ENCODE measurements at regions not wholly inside any gene's neighbourhood (a gene's known extent, or its start where the extent isn't known, plus 50 kb on each side); places are given as distances from the start of the nearest gene placed in this dataset.

GRCh38 chr3:197355713-197356112 lies 57.3 kb upstream of the DLG1 start:
- TF ChIP-seq CTCF (IDR thresholded peaks at IDR 0.05; ENCODE audit: low read depth, low read length, missing input control) (no peak), FOXA1 (IDR thresholded peaks at IDR 0.05) (no peak), REST (IDR thresholded peaks at IDR 0.05) (no peak), FOXA2 (IDR thresholded peaks at IDR 0.05) (no peak), EGR1 (IDR thresholded peaks at IDR 0.05; ENCODE audit: low read depth in 2 of 2) (no peak), JUND (IDR thresholded peaks at IDR 0.05) (no peak), SP1 (IDR thresholded peaks at IDR 0.05) (no peak), GABPA (IDR thresholded peaks at IDR 0.05 in 1 of 2, conservative IDR thresholded peaks at IDR 0.05 in 1 of 2) (no peak), MAX (IDR thresholded peaks at IDR 0.05) (no peak), RAD21 (IDR thresholded peaks at IDR 0.05) (no peak), TAF1 (conservative IDR thresholded peaks at IDR 0.05) (no peak), NR2F2 (IDR thresholded peaks at IDR 0.05) (no peak), YY1 (IDR thresholded peaks at IDR 0.05) (no peak), RXRA (IDR thresholded peaks at IDR 0.05) (no peak)

Measured in liver (tissue), 3 donors.